ENCODE measurements at regions not wholly inside any gene's neighbourhood (a gene's known extent, or its start where the extent isn't known, plus 50 kb on each side); places are given as distances from the start of the nearest gene placed in this dataset.

DNA sequence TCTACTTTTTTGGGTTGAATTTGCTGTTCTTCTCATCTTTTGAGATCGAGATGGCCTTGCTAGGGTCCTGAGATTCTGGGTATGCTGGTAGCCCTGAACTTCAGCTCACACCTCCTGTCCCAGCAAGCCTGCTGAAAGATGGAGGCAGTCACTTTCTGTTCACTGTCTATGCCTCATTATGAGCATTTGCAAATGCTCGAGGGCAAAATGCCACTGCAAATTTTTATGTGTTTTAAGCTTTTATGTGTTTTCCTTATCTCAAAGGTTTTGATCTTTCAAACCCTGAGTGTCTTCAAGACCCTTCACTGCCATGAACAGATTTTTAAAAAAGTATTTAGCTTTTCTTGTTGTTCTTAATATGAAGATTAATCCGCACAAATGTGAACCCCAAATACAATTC is 766.7 kb upstream of the HS6ST1 start (continued):
- TF ChIP-seq, protein P1, sequence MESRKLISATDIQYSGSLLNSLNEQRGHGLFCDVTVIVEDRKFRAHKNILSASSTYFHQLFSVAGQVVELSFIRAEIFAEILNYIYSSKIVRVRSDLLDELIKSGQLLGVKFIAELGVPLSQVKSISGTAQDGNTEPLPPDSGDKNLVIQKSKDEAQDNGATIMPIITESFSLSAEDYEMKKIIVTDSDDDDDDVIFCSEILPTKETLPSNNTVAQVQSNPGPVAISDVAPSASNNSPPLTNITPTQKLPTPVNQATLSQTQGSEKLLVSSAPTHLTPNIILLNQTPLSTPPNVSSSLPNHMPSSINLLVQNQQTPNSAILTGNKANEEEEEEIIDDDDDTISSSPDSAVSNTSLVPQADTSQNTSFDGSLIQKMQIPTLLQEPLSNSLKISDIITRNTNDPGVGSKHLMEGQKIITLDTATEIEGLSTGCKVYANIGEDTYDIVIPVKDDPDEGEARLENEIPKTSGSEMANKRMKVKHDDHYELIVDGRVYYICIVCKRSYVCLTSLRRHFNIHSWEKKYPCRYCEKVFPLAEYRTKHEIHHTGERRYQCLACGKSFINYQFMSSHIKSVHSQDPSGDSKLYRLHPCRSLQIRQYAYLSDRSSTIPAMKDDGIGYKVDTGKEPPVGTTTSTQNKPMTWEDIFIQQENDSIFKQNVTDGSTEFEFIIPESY (IDR thresholded peaks at IDR 0.05), result no peak
- TF ChIP-seq HNF4G (IDR thresholded peaks at IDR 0.05) (no peak), EGR1 (IDR thresholded peaks at IDR 0.05; ENCODE audit: low read depth in 2 of 2) (no peak), GABPA (IDR thresholded peaks at IDR 0.05 in 1 of 2, conservative IDR thresholded peaks at IDR 0.05 in 1 of 2) (no peak), FOXA2 (IDR thresholded peaks at IDR 0.05) (no peak), RAD21 (IDR thresholded peaks at IDR 0.05) (no peak)
- TF ChIP-seq, protein P2, sequence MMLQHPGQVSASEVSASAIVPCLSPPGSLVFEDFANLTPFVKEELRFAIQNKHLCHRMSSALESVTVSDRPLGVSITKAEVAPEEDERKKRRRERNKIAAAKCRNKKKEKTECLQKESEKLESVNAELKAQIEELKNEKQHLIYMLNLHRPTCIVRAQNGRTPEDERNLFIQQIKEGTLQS (IDR thresholded peaks at IDR 0.05), result no peak

DNA sequence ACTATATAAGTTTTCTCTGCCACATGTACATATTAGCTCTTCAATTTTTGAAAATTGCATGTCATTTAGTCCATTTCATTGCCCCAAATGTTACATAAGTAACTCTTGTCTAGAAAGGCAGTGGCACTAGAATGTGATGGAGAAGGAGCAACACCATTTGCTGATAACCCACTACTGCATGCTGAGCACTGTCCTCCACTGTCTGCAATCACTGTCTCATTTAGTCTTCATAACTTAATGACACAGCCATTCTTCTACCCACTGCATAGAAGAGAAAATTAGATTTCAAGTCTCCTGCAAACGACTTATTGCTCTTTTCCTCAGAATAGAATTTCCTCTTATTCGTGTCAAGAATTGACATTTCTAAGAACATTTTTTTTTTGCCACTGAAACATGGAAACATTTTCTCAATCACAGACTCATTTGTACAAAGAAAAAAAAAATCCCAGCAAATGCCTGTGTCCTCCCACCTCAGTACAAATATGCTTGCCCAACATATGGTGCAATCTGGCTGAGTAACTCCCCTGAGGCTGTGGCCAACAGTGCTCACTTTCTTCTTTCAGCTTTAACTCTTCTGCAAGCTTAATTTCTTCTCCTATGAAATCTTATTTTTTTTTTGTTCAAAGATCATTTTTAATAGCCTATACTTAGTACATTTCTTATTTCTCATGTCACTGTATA is 768.6 kb upstream of the HS6ST1 start:
- no peaks in the 10 kb centered on the region for H3K9me3 ChIP-seq (ENCODE audit: control insufficient read depth in 4 of 4, low read length in 3 of 4)
- DNase-seq (ENCODE audit: low spot score), result no peak
- no peaks in the 10 kb centered on the region for H3K27me3 ChIP-seq (ENCODE audit: control insufficient read depth in 4 of 4, insufficient read depth in 4 of 4, low read length in 3 of 4)
- WGBS, result 78% methylated on average over 2 of the region's 2 CpGs
- TF ChIP-seq, protein P2 (IDR thresholded peaks at IDR 0.05), result no peak
- no peak overlapping the region for H3K4me3 ChIP-seq (ENCODE audit: low read depth in 1 of 3, low read length in 3 of 3)
- no peak overlapping the region for H3K27ac ChIP-seq (ENCODE audit: low read depth in 1 of 2, low read length in 2 of 2)
- no peaks in the 10 kb centered on the region for H3K4me1 ChIP-seq (ENCODE audit: control insufficient read depth in 4 of 4, insufficient read depth in 4 of 4, low read length in 3 of 4)
- H3K36me3 ChIP-seq (ENCODE audit: control insufficient read depth in 4 of 4, insufficient read depth in 3 of 4, low read depth in 1 of 4, low read length in 3 of 4), result no peaks in the 10 kb centered on the region
- H3K9ac ChIP-seq (ENCODE audit: low read depth in 1 of 2, low read length in 2 of 2), result no peak overlapping the region

DNA sequence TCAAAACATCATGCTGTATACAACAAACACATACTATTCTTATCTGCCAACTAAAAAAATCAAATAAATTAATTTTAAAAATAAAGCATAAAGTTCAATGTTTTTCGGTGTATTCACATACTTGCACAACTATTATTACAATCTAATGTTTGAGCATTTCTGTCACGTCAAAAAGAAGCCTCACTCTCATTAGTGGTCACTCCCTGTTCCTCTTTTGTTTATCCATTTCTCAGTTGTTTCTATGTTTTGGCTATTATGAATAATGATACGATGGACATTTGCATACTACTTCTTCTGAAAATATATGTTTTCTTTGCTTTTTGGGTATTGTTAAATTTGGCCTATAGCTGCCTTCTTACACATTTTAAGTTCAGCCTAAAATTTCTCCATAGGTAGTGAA is 773.0 kb upstream of the HS6ST1 start:
- Histone ChIP-seq H3K27me3 (ENCODE audit: control insufficient read depth in 4 of 4, insufficient read depth in 4 of 4, low read length in 3 of 4) (no peaks in the 10 kb centered on the region), H3K27ac (ENCODE audit: low read depth in 1 of 2, low read length in 2 of 2) (no peak overlapping the region), H3K36me3 (ENCODE audit: control insufficient read depth in 4 of 4, insufficient read depth in 3 of 4, low read depth in 1 of 4, low read length in 3 of 4) (no peaks in the 10 kb centered on the region), H3K9me3 (ENCODE audit: control insufficient read depth in 4 of 4, low read length in 3 of 4) (no peaks in the 10 kb centered on the region), H3K4me3 (ENCODE audit: low read depth in 1 of 3, low read length in 3 of 3) (no peak overlapping the region), H3K9ac (ENCODE audit: low read depth in 1 of 2, low read length in 2 of 2) (no peak overlapping the region), H3K4me1 (ENCODE audit: control insufficient read depth in 4 of 4, insufficient read depth in 4 of 4, low read length in 3 of 4) (no peaks in the 10 kb centered on the region)
- TF ChIP-seq RXRA (IDR thresholded peaks at IDR 0.05) (no peak), FOXA1 (IDR thresholded peaks at IDR 0.05) (no peak), NR2F2 (IDR thresholded peaks at IDR 0.05) (no peak)
- TF ChIP-seq, protein P3, sequence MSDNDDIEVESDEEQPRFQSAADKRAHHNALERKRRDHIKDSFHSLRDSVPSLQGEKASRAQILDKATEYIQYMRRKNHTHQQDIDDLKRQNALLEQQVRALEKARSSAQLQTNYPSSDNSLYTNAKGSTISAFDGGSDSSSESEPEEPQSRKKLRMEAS (IDR thresholded peaks at IDR 0.05), result no peak
- TF ChIP-seq, protein P1 (IDR thresholded peaks at IDR 0.05), result no peak
- TF ChIP-seq, protein P2 (IDR thresholded peaks at IDR 0.05), result no peak
- DNase-seq (ENCODE audit: low spot score), result no peak
- WGBS, result 89% methylated on average over 3 of the region's 3 CpGs

Data from liver (tissue), 7 donors.